ENCODE measurements at regions not wholly inside any gene's neighbourhood (a gene's known extent, or its start where the extent isn't known, plus 50 kb on each side); places are given as distances from the start of the nearest gene placed in this dataset.

DNA sequence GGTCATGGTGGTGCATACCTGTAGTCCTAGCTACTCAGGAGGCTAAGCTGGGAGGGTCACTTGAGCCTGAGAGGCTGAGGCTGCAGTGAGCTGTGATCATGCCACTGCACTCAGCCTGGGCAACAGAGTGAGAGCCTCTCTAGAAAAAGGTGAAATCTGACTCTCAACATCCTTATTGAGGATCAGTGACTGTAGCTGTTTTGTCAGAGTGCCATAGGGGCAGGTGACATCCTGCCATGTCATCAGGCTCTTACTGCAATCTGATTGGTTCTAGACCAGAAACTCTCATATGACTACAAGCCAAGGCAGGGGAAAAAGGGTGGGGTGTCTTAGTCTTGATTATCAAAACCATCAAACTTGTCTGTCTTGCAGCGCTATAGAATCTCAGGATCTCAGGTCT, 62.8 kb upstream of the NGF start:
- no peak for TF ChIP-seq FOXM1 (IDR thresholded peaks at IDR 0.05; ENCODE audit: borderline replicate concordance, low read depth)
- no peak for TF ChIP-seq RAD21 (IDR thresholded peaks at IDR 0.05; ENCODE audit: low read depth)
- no peak for TF ChIP-seq TAF1 (IDR thresholded peaks at IDR 0.05; ENCODE audit: low read depth)
- TF ChIP-seq CEBPB (IDR thresholded peaks at IDR 0.05), result no peak
- TF ChIP-seq, protein P1, sequence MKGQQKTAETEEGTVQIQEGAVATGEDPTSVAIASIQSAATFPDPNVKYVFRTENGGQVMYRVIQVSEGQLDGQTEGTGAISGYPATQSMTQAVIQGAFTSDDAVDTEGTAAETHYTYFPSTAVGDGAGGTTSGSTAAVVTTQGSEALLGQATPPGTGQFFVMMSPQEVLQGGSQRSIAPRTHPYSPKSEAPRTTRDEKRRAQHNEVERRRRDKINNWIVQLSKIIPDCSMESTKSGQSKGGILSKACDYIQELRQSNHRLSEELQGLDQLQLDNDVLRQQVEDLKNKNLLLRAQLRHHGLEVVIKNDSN (IDR thresholded peaks at IDR 0.05), result no peak
- no peak for TF ChIP-seq EGR1 (IDR thresholded peaks at IDR 0.05)
- TF ChIP-seq, protein P2, sequence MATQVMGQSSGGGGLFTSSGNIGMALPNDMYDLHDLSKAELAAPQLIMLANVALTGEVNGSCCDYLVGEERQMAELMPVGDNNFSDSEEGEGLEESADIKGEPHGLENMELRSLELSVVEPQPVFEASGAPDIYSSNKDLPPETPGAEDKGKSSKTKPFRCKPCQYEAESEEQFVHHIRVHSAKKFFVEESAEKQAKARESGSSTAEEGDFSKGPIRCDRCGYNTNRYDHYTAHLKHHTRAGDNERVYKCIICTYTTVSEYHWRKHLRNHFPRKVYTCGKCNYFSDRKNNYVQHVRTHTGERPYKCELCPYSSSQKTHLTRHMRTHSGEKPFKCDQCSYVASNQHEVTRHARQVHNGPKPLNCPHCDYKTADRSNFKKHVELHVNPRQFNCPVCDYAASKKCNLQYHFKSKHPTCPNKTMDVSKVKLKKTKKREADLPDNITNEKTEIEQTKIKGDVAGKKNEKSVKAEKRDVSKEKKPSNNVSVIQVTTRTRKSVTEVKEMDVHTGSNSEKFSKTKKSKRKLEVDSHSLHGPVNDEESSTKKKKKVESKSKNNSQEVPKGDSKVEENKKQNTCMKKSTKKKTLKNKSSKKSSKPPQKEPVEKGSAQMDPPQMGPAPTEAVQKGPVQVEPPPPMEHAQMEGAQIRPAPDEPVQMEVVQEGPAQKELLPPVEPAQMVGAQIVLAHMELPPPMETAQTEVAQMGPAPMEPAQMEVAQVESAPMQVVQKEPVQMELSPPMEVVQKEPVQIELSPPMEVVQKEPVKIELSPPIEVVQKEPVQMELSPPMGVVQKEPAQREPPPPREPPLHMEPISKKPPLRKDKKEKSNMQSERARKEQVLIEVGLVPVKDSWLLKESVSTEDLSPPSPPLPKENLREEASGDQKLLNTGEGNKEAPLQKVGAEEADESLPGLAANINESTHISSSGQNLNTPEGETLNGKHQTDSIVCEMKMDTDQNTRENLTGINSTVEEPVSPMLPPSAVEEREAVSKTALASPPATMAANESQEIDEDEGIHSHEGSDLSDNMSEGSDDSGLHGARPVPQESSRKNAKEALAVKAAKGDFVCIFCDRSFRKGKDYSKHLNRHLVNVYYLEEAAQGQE (IDR thresholded peaks at IDR 0.05; ENCODE audit: low read depth), result no peak
- TF ChIP-seq NFIC (IDR thresholded peaks at IDR 0.05), result no peak

DNA sequence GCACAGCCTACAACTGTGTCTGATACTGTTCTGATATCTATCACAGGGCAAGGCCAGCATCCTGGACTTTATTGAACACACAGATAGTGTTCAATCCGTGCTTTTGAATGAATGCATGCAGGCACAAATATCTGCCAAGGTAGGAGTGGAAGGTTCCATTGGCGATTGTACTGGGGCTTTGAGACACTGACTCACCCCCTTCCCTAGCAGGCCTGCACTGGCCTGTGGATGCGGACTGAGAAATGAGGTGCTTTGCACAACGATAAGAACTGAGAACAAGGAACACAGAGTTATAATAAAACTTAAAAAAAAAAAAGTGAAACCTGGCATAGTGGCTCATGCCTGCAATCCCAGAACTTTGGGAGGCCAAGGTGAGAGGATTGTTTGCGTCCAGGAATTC, 62.4 kb upstream of the NGF start:
- TF ChIP-seq, protein P1 (IDR thresholded peaks at IDR 0.05), result no peak
- TF ChIP-seq FOXM1 (IDR thresholded peaks at IDR 0.05; ENCODE audit: borderline replicate concordance, low read depth), result no peak
- TF ChIP-seq TCF12 (IDR thresholded peaks at IDR 0.05; ENCODE audit: low read depth), result no peak
- no peak for TF ChIP-seq EP300 (IDR thresholded peaks at IDR 0.05; ENCODE audit: borderline replicate concordance)
- TF ChIP-seq YY1 (IDR thresholded peaks at IDR 0.05; ENCODE audit: low read depth), result no peak

DNA sequence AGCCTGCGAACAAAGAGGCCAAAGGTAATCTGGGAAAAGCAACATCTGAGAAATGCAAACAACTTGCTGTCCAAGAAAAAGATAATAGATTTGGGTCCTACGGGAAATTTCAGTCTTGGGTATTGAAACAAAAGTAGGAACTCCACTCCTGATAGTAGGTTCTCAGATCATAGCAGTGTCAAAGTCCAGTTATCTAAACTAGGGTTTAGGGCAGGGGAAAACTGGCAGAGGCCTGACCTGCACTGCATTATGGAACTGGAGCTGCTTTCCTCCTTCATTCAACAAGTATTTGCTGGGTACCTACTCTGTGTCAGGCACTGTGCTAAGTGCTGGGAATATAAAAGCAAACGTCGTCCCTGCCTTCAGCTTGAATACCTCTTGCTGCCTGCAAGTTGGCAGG, 60.7 kb upstream of the NGF start:
- TF ChIP-seq RAD21 (IDR thresholded peaks at IDR 0.05; ENCODE audit: low read depth) (no peak), NFIC (IDR thresholded peaks at IDR 0.05) (no peak), YY1 (IDR thresholded peaks at IDR 0.05; ENCODE audit: low read depth) (no peak), TAF1 (IDR thresholded peaks at IDR 0.05; ENCODE audit: low read depth) (no peak), ZBTB7A (IDR thresholded peaks at IDR 0.05; ENCODE audit: low read depth) (no peak)
- TF ChIP-seq, protein P3, sequence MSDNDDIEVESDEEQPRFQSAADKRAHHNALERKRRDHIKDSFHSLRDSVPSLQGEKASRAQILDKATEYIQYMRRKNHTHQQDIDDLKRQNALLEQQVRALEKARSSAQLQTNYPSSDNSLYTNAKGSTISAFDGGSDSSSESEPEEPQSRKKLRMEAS (IDR thresholded peaks at IDR 0.05), result no peak
- TF ChIP-seq, protein P2 (IDR thresholded peaks at IDR 0.05; ENCODE audit: low read depth), result no peak
